Ovary (tissue), 3 donors: ENCODE measurements at regions not wholly inside any gene's neighbourhood (a gene's known extent, or its start where the extent isn't known, plus 50 kb on each side); places are given as distances from the start of the nearest gene placed in this dataset.

Experiments
- EP300 ChIP-seq: sonication (generic); formaldehyde crosslinking; IDR thresholded peaks from one replicate; pipeline ENCODE4 v1.6.1; 2017; ENCODE audit warnings: antibody characterized with exemption
- POLR2A ChIP-seq: fragments of 450-650 bp; IDR thresholded peaks from one replicate; pipeline ENCODE4 v1.6.1; 2017; ENCODE audit warnings: antibody characterized with exemption, mild to moderate bottlenecking, moderate library complexity
- TF ChIP-seq, protein P1 (sequence below), 3 donors: fragments of 450-650 bp in 2 of 3; fragments of 200-600 bp in 1 of 3; IDR thresholded peaks; one replicate each; pipeline versions ENCODE4 v1.5.1 to v1.8.0; 2016 to 2022; ENCODE audit warnings: antibody characterized with exemption in 3 of 3, mild to moderate bottlenecking in 1 of 3
- donor health status: DM: no; HTN: no; CAD: no.

DNA sequence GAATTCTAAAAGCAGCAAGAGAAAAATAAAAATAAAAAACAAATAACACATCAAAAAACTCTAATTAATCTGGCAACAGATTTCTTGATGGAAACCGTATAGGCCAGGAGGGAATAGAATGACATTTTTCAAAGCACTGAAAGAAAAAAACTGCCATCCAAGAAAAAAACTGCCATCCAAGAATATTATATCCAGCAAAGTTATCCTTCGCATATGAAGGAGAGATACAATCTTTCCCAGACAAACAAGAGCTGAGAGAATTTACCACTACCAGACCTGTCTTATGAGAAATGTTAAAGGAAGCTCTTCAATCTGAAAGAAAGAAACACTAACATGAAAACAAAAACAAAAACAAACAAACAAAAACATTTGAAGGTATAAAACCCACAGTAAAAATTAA is 214.8 kb downstream of the EMP1 start:
- TF ChIP-seq, protein P1, sequence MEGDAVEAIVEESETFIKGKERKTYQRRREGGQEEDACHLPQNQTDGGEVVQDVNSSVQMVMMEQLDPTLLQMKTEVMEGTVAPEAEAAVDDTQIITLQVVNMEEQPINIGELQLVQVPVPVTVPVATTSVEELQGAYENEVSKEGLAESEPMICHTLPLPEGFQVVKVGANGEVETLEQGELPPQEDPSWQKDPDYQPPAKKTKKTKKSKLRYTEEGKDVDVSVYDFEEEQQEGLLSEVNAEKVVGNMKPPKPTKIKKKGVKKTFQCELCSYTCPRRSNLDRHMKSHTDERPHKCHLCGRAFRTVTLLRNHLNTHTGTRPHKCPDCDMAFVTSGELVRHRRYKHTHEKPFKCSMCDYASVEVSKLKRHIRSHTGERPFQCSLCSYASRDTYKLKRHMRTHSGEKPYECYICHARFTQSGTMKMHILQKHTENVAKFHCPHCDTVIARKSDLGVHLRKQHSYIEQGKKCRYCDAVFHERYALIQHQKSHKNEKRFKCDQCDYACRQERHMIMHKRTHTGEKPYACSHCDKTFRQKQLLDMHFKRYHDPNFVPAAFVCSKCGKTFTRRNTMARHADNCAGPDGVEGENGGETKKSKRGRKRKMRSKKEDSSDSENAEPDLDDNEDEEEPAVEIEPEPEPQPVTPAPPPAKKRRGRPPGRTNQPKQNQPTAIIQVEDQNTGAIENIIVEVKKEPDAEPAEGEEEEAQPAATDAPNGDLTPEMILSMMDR (IDR thresholded peaks at IDR 0.05): no peak
- TF ChIP-seq EP300 (no peak), POLR2A (no peak)
